CD4-positive, CD25-positive, alpha-beta regulatory T cell (primary cell): ENCODE measurements at regions not wholly inside any gene's neighbourhood (a gene's known extent, or its start where the extent isn't known, plus 50 kb on each side); places are given as distances from the start of the nearest gene placed in this dataset.
"Not testable (repeated sequence)": the region's sequence is repeated elsewhere in the genome, so short reads cannot be mapped to it uniquely, and the experiment has no call there.

ENCODE experiments used
- ATAC-seq, 2 donors: fragments of 150-1000 bp; cut with Tn5 transposase; one replicate each; pipeline ENCODE4 v1.10.0; 2021; ENCODE audit warnings: low read depth in 2 of 2, moderate number of reproducible peaks in 2 of 2, moderate library complexity in 1 of 2
- DNase-seq, 3 donors: peaks; one replicate each; pipeline versions ENCODE4 v3.0.0 to v3.0.0-alpha.2; 2012 to 2022; ENCODE audit warnings: mixed read lengths in 1 of 3
- H3K27ac ChIP-seq: one replicate; pipeline ENCODE4 v1.7.0; 2013; ENCODE audit warnings: mild to moderate bottlenecking, low read length; ENCODE audit not compliant: insufficient read depth, poor library complexity, severe bottlenecking
- H3K27me3 ChIP-seq: one replicate; pipeline ENCODE4 v1.7.0; 2013; ENCODE audit warnings: low read length; ENCODE audit not compliant: control insufficient read depth, insufficient read depth
- H3K36me3 ChIP-seq: one replicate; pipeline ENCODE4 v1.7.0; 2013; ENCODE audit warnings: mild to moderate bottlenecking, low read length, moderate library complexity; ENCODE audit not compliant: control insufficient read depth, insufficient read depth
- H3K4me1 ChIP-seq: 2 replicates; pipeline ENCODE4 v1.7.0; 2013; ENCODE audit warnings: mild to moderate bottlenecking, low read length; ENCODE audit not compliant: insufficient read depth, control insufficient read depth, poor library complexity, severe bottlenecking
- H3K4me3 ChIP-seq: one replicate; pipeline ENCODE4 v1.7.0; 2013; ENCODE audit warnings: low read depth, mild to moderate bottlenecking, low read length, moderate library complexity
- H3K9me3 ChIP-seq, 2 experiments: 1 replicate in 1 of 2; 2 replicates in 1 of 2; pipeline ENCODE4 v1.7.0; 2013; ENCODE audit warnings: low read length in 2 of 2, mild to moderate bottlenecking in 1 of 2, moderate library complexity in 1 of 2; ENCODE audit not compliant: control insufficient read depth in 2 of 2
- H3K27ac Mint-ChIP-seq, 3 donors: one replicate each; pipeline ENCODE4 v1.8.0; 2020 to 2022; ENCODE audit warnings: mild to moderate bottlenecking in 3 of 3, mixed read lengths in 3 of 3, moderate library complexity in 2 of 3
- H3K27me3 Mint-ChIP-seq: one replicate; pipeline ENCODE4 v1.8.0; 2022; ENCODE audit warnings: mild to moderate bottlenecking, mixed read lengths
- H3K36me3 Mint-ChIP-seq: one replicate; pipeline ENCODE4 v1.8.0; 2020; ENCODE audit warnings: mixed read lengths
- H3K4me1 Mint-ChIP-seq, 4 donors: one replicate each; pipeline ENCODE4 v1.8.0; 2020 to 2022; ENCODE audit warnings: mixed read lengths in 4 of 4, mild to moderate bottlenecking in 1 of 4
- H3K4me3 Mint-ChIP-seq, 4 donors: one replicate each; pipeline ENCODE4 v1.8.0; 2020 to 2022; ENCODE audit warnings: mild to moderate bottlenecking in 4 of 4, mixed read lengths in 4 of 4, moderate library complexity in 3 of 4
- H3K9me3 Mint-ChIP-seq, 7 donors: one replicate each; pipeline ENCODE4 v1.8.0; 2020 to 2022; ENCODE audit warnings: mixed read lengths in 7 of 7, mild to moderate bottlenecking in 3 of 7, moderate library complexity in 2 of 7

DNA sequence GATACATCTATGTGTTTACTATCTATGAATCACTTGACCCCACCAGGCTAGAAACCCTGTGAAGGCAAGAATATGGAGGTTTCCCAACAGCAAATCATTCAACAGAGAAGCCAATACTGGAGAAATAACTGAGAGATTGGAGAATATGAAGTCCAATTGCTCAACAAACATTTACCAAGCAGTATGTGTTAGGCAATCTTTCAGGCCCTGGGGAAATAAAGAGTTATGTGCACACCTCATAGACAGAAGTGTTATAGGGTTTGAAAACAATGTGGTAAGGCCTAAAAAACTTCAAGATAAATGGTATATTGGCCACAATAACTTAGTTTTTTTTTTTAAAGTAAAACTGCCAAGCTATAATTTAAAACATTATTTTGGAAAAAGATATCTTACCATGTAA, 1245.8 kb downstream of the CDH11 start:
- Mint-ChIP-seq H3K9me3 (peaks cover 2 to 32% (median 9%) of the 10 kb centered on the region in 7 donors), H3K4me3 (no peak overlapping the region), H3K27ac (no peak overlapping the region), H3K4me1 (no peaks in the 10 kb centered on the region), H3K27me3 (no peaks in the 10 kb centered on the region), H3K36me3 (no peaks in the 10 kb centered on the region)
- Histone ChIP-seq H3K9me3 (peaks cover 0 to 9% of the 10 kb centered on the region in 2 experiments), H3K27ac (no peak overlapping the region), H3K4me1 (no peaks in the 10 kb centered on the region), H3K4me3 (no peak overlapping the region), H3K36me3 (no peaks in the 10 kb centered on the region), H3K27me3 (no peaks in the 10 kb centered on the region)
- ATAC-seq (no peak), DNase-seq (no peak)

DNA sequence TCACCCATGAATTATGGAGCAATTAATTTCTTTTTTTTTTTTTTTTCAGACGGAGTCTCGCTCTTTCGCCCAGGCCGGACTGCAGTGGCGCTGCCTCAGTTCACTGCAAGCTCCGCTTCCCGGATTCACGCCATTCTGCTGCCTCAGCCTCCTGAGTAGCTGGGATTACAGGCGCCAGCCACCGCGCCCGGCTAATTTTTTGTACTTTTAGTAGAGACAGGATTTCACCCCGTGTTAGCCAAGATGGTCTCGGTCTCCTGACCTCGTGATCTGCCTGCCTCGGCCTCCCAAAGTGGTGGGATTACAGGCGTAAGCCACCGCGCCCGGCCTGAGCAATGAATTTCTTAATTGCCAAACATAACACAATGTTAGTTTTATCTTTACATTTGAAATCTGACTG, 1261.2 kb downstream of the CDH11 start:
- peaks cover 0 to 21% (median 6%) of the 10 kb centered on the region in 7 donors for H3K9me3 Mint-ChIP-seq
- H3K36me3 ChIP-seq, DNase-seq, H3K4me3 ChIP-seq, H3K27me3 ChIP-seq, H3K27ac Mint-ChIP-seq, H3K36me3 Mint-ChIP-seq, H3K4me1 ChIP-seq, H3K4me1 Mint-ChIP-seq, H3K27ac ChIP-seq, ATAC-seq, H3K27me3 Mint-ChIP-seq, H3K4me3 Mint-ChIP-seq: not testable (repeated sequence)
- peaks cover 3 to 17% of the 10 kb centered on the region in 2 experiments for H3K9me3 ChIP-seq

DNA sequence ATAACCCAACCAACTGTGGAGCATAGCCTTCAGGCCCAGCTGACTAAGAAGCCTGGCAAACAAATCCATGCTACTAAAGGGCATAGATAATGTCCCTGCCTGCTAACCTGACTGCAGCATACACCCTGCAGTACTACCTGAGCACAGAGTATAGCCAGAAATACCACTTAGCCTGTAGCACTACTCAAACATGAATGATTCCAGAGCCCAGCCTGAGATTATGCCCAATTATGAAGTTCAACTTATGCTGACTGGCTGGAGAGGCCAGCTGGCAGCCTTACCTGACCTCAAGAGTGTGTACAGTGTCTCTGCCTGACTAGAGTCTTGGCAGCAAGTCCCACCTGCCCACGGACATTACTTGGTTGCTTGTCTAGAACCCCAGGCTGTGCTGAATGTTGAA, 1265.3 kb downstream of the CDH11 start:
- H3K36me3 ChIP-seq, result no peaks in the 10 kb centered on the region
- DNase-seq, result no peak
- no peak overlapping the region for H3K27ac ChIP-seq
- Mint-ChIP-seq H3K27me3 (no peaks in the 10 kb centered on the region), H3K9me3 (peaks cover 0 to 24% (median 2%) of the 10 kb centered on the region in 7 donors), H3K27ac (no peak overlapping the region), H3K4me1 (no peaks in the 10 kb centered on the region), H3K4me3 (no peak overlapping the region), H3K36me3 (no peaks in the 10 kb centered on the region)
- no peak for ATAC-seq
- no peaks in the 10 kb centered on the region for H3K27me3 ChIP-seq
- H3K9me3 ChIP-seq, result peaks cover 3 to 17% of the 10 kb centered on the region in 2 experiments
- H3K4me1 ChIP-seq, result no peaks in the 10 kb centered on the region
- H3K4me3 ChIP-seq, result no peak overlapping the region

DNA sequence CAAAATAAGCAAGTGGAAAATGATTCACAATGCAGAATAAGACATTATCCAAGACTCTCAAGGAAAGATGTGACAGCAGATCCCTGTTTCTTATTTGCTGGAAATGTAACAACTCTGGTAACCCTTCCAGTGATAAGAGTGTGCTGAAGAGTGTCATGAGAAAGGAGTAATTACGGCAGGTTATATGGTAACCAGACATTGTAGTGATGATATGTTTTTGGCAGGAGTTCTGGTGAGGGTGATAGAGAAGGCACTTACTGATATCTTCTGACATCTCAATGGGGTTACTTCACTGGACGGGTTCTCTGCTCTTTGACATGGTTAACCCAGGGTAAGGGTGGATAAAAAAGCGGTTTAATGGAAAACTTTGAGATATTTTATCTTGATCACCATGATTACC, 1270.9 kb downstream of the CDH11 start:
- ATAC-seq (no peak), DNase-seq (no peak)
- Histone ChIP-seq H3K9me3 (peaks cover 5 to 9% of the 10 kb centered on the region in 2 experiments), H3K4me3 (no peak overlapping the region), H3K4me1 (no peaks in the 10 kb centered on the region), H3K27ac (no peak overlapping the region), H3K27me3 (no peaks in the 10 kb centered on the region), H3K36me3 (no peaks in the 10 kb centered on the region)
- no peak overlapping the region for H3K4me3 Mint-ChIP-seq
- peaks cover 3 to 32% (median 10%) of the 10 kb centered on the region in 7 donors for H3K9me3 Mint-ChIP-seq
- no peak overlapping the region for H3K27ac Mint-ChIP-seq
- H3K27me3 Mint-ChIP-seq, result no peaks in the 10 kb centered on the region
- H3K36me3 Mint-ChIP-seq, result no peaks in the 10 kb centered on the region
- no peaks in the 10 kb centered on the region for H3K4me1 Mint-ChIP-seq

DNA sequence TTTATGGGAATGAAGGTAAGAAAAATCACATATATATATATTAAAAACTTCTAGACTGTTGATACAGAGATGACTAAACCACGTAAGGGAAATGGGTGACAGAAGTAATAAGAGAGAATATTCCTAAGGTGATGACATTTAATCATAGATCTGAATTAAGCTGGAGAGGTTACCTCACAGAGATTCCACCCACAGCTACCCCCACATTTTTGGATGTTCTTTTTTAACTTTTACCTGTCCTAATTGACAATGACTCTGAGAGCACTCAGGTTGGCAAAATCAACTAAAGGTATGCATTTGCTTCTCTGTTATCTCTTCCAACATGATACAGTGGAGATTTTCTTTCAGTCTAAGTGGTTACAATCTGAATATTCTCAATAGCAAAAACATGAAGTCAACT, 1280.6 kb downstream of the CDH11 start:
- Mint-ChIP-seq H3K27me3 (no peaks in the 10 kb centered on the region), H3K36me3 (no peaks in the 10 kb centered on the region), H3K4me1 (no peaks in the 10 kb centered on the region), H3K9me3 (peaks cover 0 to 40% (median 12%) of the 10 kb centered on the region in 7 donors), H3K27ac (no peak overlapping the region), H3K4me3 (no peak overlapping the region)
- ATAC-seq, result no peak
- no peak for DNase-seq
- no peak overlapping the region for H3K4me3 ChIP-seq
- H3K9me3 ChIP-seq, result no peaks in the 10 kb centered on the region
- no peaks in the 10 kb centered on the region for H3K36me3 ChIP-seq
- no peaks in the 10 kb centered on the region for H3K27me3 ChIP-seq
- H3K27ac ChIP-seq, result no peak overlapping the region
- H3K4me1 ChIP-seq, result no peaks in the 10 kb centered on the region

DNA sequence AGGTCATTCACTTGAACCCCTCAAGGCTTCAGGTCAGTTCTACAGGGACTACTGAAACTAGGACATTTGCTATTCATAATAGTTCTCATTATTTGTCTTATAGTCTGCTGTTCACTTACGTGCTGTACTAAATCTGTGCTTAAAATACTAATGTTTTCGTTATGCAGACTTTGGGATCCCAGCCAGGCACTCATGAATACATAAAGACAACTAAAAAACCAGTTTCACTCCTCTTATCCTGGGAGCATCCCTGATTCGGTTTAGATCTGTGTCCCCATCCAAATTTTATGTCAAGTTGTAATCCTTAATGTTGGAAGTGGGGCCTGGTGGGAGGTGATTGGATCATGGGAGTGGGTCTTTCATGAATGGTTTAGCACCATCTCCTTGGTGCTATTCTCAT, 1291.8 kb downstream of the CDH11 start:
- ATAC-seq, result no peak
- Mint-ChIP-seq H3K36me3 (peaks cover 3% of the 10 kb centered on the region), H3K27me3 (no peaks in the 10 kb centered on the region), H3K27ac (no peak overlapping the region), H3K4me3 (no peak overlapping the region), H3K9me3 (peaks cover 0 to 26% (median 12%) of the 10 kb centered on the region in 7 donors), H3K4me1 (no peaks in the 10 kb centered on the region)
- H3K36me3 ChIP-seq, result no peaks in the 10 kb centered on the region
- H3K9me3 ChIP-seq, result peaks cover 7 to 15% of the 10 kb centered on the region in 2 experiments
- H3K27ac ChIP-seq, result no peak overlapping the region
- no peaks in the 10 kb centered on the region for H3K4me1 ChIP-seq
- H3K4me3 ChIP-seq, result no peak overlapping the region
- DNase-seq, result no peak
- H3K27me3 ChIP-seq, result no peaks in the 10 kb centered on the region

DNA sequence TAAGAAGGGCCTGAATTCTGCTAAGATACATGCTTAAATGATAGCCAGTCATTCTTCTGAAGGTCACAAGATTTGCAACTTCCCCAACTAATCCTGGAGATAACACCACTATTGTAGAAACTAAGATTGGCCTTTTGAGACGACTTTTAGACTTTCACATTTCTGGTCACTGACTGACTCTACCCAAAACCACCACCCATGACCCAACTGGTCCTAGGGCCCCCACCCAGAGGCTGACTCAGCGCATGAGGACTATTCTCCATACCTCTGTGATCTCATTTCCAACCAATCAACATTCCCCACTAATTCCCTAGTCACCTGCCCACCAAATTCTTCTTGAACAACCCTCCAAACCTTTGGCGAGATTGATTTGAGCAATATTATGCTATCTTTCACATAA, 1299.0 kb downstream of the CDH11 start:
- H3K4me1 ChIP-seq, result no peaks in the 10 kb centered on the region
- DNase-seq (no peak), ATAC-seq (no peak)
- H3K27ac ChIP-seq, result no peak overlapping the region
- peaks cover 4 to 26% of the 10 kb centered on the region in 2 experiments for H3K9me3 ChIP-seq
- H3K9me3 Mint-ChIP-seq, result peaks cover 0 to 32% (median 14%) of the 10 kb centered on the region in 7 donors
- no peaks in the 10 kb centered on the region for H3K27me3 ChIP-seq
- H3K4me3 Mint-ChIP-seq, result no peak overlapping the region
- no peaks in the 10 kb centered on the region for H3K36me3 Mint-ChIP-seq
- no peaks in the 10 kb centered on the region for H3K4me1 Mint-ChIP-seq
- no peaks in the 10 kb centered on the region for H3K27me3 Mint-ChIP-seq
- no peaks in the 10 kb centered on the region for H3K36me3 ChIP-seq
- no peak overlapping the region for H3K4me3 ChIP-seq
- H3K27ac Mint-ChIP-seq, result no peak overlapping the region

DNA sequence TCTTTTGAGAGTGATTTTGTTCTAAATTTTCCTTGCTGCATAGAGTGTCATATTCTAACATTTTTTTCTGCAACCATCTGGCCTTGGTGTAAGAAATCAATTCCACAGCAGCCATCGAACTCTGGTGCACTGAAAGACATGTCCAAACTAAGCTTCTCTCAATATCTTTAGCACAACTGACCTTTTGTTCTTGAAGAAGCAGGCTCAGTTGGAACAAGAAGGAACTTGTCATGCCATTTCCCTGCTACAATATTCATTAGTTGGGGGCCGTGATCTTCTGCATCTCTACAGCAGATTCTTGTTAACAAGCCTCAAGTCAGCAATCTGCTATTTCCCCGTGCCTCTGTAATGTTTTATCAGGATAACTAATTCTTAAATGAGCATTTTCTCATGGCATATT, 1305.6 kb downstream of the CDH11 start:
- DNase-seq, result no peak
- no peak overlapping the region for H3K4me3 Mint-ChIP-seq
- Histone ChIP-seq H3K4me1 (no peaks in the 10 kb centered on the region), H3K4me3 (no peak overlapping the region), H3K27ac (no peak overlapping the region), H3K36me3 (no peaks in the 10 kb centered on the region), H3K9me3 (peaks cover 7 to 12% of the 10 kb centered on the region in 2 experiments), H3K27me3 (no peaks in the 10 kb centered on the region)
- no peaks in the 10 kb centered on the region for H3K36me3 Mint-ChIP-seq
- no peaks in the 10 kb centered on the region for H3K4me1 Mint-ChIP-seq
- H3K27ac Mint-ChIP-seq, result no peak overlapping the region
- H3K27me3 Mint-ChIP-seq, result no peaks in the 10 kb centered on the region
- H3K9me3 Mint-ChIP-seq, result peaks cover 0 to 32% (median 9%) of the 10 kb centered on the region in 7 donors
- ATAC-seq, result no peak
